WERI-Rb-1 (cell line): ENCODE measurements at regions not wholly inside any gene's neighbourhood (a gene's known extent, or its start where the extent isn't known, plus 50 kb on each side); places are given as distances from the start of the nearest gene placed in this dataset.

ENCODE experiments used
- DNase-seq: peaks from one replicate; pipeline ENCODE4 v3.0.0-alpha.2; 2020
- H3K27ac ChIP-seq: fragments of 250-450 bp; sonication (Bioruptor Pico); 2 replicates; pipeline ENCODE4 v1.5.1; 2020; ENCODE audit warnings: mild to moderate bottlenecking, moderate library complexity
- H3K27me3 ChIP-seq: fragments of 250-450 bp; sonication (Bioruptor Pico); 2 replicates; pipeline ENCODE4 v1.5.1; 2021; ENCODE audit warnings: mild to moderate bottlenecking, low read depth, moderate library complexity; ENCODE audit not compliant: insufficient read depth, severe bottlenecking
- H3K36me3 ChIP-seq: fragments of 250-450 bp; sonication (Bioruptor Pico); 2 replicates; pipeline ENCODE4 v1.5.1; 2020; ENCODE audit warnings: mild to moderate bottlenecking, moderate library complexity
- H3K4me3 ChIP-seq: 2 replicates; pipeline ENCODE4 v1.5.1; 2011; ENCODE audit warnings: low read depth, mild to moderate bottlenecking, control low read depth, low read length
- H3K9me3 ChIP-seq: fragments of 250-450 bp; sonication (Bioruptor Pico); 2 replicates; pipeline ENCODE4 v1.5.1; 2021; ENCODE audit warnings: mild to moderate bottlenecking, moderate library complexity; ENCODE audit not compliant: severe bottlenecking
- TF ChIP-seq, protein P1 (sequence below): IDR thresholded peaks from 2 replicates; pipeline ENCODE4 v1.5.1; 2011; ENCODE audit warnings: low read depth, mild to moderate bottlenecking, control low read depth, inconsistent platforms, low read length

DNA sequence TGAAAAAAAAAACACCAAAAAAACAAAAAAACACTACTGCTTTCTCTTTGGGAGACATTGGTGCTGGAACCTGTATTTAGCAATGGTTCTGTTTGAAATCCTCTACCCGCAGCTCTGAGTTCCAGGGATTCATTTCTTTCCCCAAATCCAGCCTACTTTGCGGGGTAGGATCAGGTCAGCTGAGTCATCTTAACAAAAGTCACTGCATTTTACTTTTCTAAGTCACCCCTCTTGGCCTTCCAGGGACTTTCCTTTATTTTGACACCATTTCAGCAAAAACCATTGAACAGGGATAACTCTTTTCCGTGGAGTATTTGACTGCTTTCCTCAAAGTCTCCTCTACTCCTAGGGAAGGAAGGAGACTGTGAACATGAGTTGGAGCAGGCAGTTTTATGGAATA, 837.6 kb downstream of the MAFB start:
- Histone ChIP-seq H3K27me3 (peaks cover 83% of the 10 kb centered on the region), H3K9me3 (no peaks in the 10 kb centered on the region), H3K36me3 (no peaks in the 10 kb centered on the region), H3K27ac (no peak overlapping the region), H3K4me3 (no peak overlapping the region)
- TF ChIP-seq, protein P1, sequence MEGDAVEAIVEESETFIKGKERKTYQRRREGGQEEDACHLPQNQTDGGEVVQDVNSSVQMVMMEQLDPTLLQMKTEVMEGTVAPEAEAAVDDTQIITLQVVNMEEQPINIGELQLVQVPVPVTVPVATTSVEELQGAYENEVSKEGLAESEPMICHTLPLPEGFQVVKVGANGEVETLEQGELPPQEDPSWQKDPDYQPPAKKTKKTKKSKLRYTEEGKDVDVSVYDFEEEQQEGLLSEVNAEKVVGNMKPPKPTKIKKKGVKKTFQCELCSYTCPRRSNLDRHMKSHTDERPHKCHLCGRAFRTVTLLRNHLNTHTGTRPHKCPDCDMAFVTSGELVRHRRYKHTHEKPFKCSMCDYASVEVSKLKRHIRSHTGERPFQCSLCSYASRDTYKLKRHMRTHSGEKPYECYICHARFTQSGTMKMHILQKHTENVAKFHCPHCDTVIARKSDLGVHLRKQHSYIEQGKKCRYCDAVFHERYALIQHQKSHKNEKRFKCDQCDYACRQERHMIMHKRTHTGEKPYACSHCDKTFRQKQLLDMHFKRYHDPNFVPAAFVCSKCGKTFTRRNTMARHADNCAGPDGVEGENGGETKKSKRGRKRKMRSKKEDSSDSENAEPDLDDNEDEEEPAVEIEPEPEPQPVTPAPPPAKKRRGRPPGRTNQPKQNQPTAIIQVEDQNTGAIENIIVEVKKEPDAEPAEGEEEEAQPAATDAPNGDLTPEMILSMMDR: no peak
- no peak for DNase-seq

DNA sequence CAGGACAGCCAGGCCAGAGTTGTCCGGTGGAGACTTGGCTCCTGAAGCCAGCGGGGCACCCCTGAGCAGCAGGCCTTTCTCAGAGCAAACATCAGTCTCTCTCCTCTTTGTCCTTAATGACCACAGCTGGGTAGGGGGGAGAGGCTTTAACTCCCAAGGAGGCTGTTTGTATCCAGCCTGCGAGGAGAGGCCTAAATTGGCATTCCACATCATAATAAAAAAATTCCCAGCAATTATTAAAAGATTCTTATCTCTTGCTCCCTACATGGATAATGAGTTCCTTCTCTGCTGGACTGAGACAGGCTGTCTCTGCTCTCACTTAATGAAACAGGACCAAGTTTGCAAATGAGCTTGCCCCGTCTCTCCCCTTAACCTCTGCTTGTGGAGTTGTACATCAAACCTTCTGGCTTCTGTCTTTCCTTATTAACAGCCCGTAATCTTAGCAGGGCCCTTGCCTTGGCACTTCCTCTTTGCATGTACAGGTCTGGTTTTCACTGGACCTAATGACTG, 838.2 kb downstream of the MAFB start:
- DNase-seq: no peak
- Histone ChIP-seq H3K27ac (no peak overlapping the region), H3K36me3 (no peaks in the 10 kb centered on the region), H3K27me3 (peaks cover 83% of the 10 kb centered on the region), H3K9me3 (no peaks in the 10 kb centered on the region), H3K4me3 (no peak overlapping the region)
- TF ChIP-seq, protein P1: no peak

DNA sequence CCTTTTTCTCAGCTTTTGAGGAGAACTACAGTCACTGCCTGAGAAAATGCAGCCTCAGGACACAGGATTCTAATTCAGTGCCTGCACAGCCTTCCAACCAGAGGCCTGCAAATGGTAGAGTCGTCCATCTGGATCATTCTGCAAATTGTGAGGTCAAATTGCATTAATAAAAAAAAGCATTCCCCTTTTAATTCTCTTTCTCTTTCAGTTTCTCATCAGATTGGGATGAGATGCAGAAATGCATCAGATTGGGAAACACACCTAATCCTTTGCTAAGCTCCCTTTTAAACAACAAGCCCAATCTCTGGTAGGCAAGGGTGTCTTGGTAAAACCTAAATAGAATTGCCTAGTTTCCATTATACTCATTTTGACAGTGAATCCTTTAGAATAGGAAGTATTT, 838.8 kb downstream of the MAFB start:
- H3K9me3 ChIP-seq: no peaks in the 10 kb centered on the region
- no peak overlapping the region for H3K4me3 ChIP-seq
- peaks cover 81% of the 10 kb centered on the region for H3K27me3 ChIP-seq
- DNase-seq: no peak
- H3K36me3 ChIP-seq: no peaks in the 10 kb centered on the region
- TF ChIP-seq, protein P1: no peak
- no peak overlapping the region for H3K27ac ChIP-seq

DNA sequence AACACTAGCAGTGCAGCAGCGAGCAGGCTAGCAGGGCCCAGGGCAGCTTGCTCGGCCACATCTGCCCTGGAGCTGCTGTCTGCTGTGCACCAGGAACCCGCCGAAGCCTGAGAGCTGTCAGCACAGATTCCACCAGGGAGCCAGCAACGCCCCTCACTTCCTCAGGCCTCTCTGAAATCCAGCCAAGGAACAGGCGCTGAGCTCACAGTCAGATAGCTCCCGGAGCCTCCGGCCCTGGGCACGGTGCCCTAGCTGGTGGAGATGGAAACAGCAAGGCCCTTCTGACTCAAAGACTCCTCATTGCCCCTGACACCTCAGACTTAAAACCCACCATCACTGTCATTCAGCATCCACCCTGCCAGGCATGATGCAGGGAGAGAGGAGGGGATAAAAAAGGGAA, 839.4 kb downstream of the MAFB start:
- H3K9me3 ChIP-seq: no peaks in the 10 kb centered on the region
- no peak overlapping the region for H3K27ac ChIP-seq
- DNase-seq: no peak
- peaks cover 77% of the 10 kb centered on the region for H3K27me3 ChIP-seq
- TF ChIP-seq, protein P1: no peak
- H3K4me3 ChIP-seq: no peak overlapping the region
- no peaks in the 10 kb centered on the region for H3K36me3 ChIP-seq

DNA sequence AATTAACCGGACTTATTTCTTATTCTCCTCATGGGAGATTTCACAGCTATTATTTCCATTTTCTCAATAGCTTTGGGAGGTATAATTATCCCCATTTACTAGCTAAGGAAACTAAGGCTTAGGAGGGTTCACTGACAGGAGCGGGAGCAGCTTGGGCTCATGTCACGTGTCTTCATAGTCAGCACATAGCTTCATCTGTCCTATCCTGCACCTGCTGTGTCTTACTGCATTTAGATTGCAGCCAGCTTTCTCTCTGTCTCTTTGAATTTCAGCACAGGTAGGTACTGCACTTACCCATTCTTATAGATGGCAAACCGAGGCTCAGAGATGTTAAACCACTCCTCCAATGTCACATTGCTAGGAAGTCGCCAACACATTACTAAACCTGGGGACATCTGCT, 839.9 kb downstream of the MAFB start:
- Histone ChIP-seq H3K27ac (no peak overlapping the region), H3K9me3 (no peaks in the 10 kb centered on the region), H3K27me3 (peaks cover 72% of the 10 kb centered on the region), H3K36me3 (no peaks in the 10 kb centered on the region), H3K4me3 (no peak overlapping the region)
- DNase-seq: no peak
- TF ChIP-seq, protein P1: no peak

DNA sequence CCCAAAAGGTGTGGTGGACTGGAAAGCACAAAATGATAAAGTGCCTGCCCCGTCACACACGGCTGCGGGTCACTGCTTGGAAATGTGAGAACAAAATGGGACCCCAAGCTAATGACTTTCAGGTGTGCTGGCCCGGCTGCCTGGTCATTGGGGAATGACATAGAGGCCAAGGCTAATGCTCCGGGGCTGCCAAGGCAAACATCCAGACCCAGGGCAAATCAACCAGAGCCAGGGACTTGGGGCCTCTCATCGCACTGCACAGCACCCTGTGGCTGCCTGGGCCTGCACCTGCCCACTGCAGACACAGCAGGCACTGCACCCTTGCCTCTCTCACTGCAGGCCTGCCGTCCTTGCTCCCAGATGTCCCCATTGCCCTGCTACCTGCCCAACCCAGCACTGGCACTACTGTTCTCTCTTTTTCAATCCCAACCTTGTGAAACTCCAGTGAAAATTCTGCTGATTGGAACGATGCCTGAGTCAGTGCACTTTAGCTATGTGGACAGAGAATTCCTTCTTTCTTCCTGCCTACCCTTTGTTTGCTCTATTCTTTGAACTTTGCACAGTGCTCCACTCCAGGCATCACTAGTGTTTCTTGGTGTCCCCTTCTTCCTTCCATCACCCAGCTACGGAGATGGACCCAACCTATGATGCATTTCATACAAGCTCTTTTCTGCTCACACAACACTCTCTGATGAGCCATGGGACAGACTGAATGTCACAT, 849.5 kb downstream of the MAFB start:
- Histone ChIP-seq H3K9me3 (no peaks in the 10 kb centered on the region), H3K27me3 (peaks cover 22% of the 10 kb centered on the region), H3K4me3 (no peak overlapping the region), H3K27ac (no peak overlapping the region), H3K36me3 (no peaks in the 10 kb centered on the region)
- TF ChIP-seq, protein P1: no peak
- no peak for DNase-seq
